ENCODE measurements at regions not wholly inside any gene's neighbourhood (a gene's known extent, or its start where the extent isn't known, plus 50 kb on each side); places are given as distances from the start of the nearest gene placed in this dataset.

- no peak for DNase-seq (ENCODE audit: low spot score)
These were observed 51.3 kb downstream of the OR10H4 start for GRCh38 chr19:16000024-16000663.

DNA sequence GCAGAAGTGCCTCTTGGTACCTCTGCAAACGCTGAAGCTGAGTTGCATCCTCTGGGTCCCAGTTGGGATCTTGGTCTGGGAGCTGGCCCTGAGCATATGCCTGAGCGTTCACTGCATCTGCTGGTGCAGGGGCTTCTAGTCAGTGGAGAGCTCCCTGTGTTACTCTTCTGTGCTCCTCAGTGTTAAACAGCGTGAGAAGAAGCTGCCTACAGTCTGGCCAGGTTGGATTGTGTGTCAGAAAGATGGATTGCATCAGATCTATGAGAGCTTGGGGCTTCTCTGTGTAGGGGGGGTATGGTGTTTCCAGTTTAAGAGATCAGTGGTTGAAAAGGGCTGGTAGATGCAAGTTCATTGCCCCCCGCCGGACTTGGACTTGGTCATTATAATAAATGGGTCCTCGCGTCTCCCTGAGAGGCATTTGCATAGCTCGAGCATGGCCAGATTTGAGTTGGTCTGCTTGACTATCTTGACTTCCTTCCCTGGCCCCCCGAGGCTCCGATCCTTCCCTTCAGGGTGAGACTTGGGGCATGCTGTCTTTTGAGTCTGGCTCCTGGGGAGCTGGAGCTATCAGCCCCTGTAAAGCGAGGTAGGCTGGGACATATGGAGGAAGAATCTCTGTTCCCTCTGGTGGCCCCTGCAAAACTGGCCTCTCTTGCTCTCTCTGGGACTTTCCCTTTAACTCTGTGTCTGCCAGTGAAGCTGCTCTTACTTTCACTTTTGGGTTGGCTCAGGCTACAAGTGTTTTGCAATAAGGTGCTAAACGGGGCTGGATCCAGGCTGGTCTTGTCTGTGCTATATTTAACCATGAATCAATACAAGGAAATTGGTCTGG lies 52.9 kb downstream of the OR10H4 start:
- DNase-seq (ENCODE audit: low spot score), result no peak

DNA sequence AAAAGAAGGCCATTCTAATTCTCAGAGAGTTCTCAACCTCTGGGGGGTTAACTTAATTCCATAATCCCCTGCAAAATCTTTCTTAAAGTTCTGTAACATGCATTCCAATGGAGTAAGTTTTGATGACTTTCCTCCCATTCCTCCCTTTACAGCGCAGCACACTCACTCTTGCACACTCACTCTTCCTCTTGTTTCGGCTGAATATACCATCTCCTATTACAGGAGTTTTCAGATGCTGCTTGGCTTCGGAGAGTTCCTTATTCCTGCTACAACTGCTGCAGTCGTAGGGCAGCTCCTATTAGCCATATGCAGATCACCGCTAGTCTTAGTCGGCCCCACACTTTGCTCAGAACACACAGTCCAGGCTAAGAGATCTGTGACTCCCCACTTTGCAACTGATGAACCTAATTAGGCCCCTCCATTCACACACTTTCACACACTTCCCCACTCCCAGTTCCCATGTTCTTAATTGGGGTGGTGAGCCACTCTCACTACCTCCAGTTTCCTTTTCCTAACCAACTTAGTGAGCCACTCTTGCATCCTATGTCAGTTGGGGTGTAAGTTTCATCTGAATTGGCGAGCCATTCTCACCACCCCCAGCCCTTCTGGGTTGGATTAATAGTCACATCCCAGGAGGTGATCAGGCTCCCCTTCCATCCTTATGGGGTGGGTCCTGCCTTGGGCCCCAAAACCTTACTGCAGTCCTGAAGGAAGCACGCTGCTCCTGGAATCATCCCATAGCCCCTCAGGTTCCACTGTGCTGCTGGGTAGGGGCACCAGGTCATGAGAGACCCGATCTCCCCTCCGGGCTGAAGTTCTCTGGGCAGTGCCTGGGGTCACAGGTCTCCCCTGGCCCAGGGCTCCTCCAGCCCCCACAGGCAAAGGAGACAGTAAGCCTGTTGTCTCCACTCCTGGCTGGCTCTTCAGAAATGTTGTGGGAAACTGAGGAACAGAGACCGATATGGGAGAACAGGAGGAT lies 53.9 kb downstream of the OR10H4 start:
- DNase-seq (ENCODE audit: low spot score), result no peak

DNA sequence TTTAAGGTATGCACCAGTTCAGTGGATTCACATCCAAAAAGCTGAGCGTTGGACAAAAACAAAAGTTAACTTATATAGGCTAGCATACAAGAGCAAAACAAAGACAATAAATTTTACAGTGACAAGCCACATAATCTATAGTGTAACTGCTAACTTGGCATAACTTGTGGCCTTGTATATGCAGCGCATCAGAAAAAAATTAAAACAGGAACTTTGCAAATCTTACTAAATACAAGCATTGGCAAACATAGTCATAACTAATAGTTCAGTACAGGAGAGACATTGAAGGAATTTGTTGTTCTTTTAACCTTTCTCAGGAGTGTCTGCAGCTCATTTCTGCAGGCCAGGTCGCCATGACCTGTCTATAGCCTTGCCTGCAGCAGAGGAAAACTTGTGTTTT lies 54.6 kb downstream of the OR10H4 start:
- no peak for DNase-seq (ENCODE audit: low spot score)

GRCh38 chr19:16005925-16006324 lies 57.1 kb downstream of the OR10H4 start:
- no peak for DNase-seq (ENCODE audit: low spot score)

DNA sequence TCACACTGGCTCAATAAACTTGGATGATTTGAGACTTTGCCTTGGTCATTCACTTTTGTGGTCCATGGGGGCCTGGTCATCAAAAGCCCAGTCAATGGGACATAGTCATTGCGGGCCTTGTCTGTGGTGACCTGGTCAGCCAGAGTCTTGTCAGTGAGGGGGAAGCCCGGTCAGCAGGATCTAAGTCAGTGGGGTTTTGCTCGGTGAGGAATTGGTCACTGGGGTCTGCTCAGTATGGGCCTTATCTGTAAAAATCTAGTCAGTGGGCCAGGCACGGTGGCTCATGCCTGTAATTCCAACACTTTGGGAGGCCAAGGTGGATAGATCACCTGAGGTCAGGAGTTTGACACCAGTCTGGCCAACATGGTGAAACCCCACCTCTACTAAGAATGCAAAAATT lies 63.7 kb upstream of the TPM4 start:
- no peak for DNase-seq (ENCODE audit: low spot score)

- no peak for DNase-seq (ENCODE audit: low spot score)
These were observed 63.0 kb upstream of the TPM4 start for GRCh38 chr19:16013181-16013850.

GRCh38 chr19:16013851-16014840 lies 62.1 kb upstream of the TPM4 start:
- no peak for DNase-seq (ENCODE audit: low spot score)

GRCh38 chr19:16014923-16015804 lies 61.1 kb upstream of the TPM4 start:
- no peak for DNase-seq (ENCODE audit: low spot score)

GRCh38 chr19:16015805-16016173 lies 60.5 kb upstream of the TPM4 start:
- DNase-seq (ENCODE audit: low spot score), result no peak

GRCh38 chr19:16016226-16017137 lies 59.8 kb upstream of the TPM4 start:
- DNase-seq (ENCODE audit: low spot score), result no peak

DNA sequence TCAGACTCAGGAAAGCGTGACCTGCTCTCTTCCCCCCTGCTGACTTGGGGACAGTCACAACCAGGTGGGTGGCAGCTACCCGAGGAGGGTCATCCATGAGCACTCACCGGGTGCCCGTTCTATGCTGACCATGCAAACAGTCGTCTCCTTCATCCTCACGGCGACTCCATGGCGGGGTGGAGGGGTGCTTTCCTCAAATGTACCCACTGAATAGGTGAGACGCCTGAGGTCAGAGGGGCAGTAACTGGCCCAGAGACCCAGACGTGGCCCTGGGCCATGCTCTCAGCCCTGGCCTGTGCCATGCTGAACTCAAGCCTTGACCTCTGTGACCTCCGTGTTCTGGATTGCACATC lies 59.2 kb upstream of the TPM4 start:
- DNase-seq (ENCODE audit: low spot score), result no peak

DNA sequence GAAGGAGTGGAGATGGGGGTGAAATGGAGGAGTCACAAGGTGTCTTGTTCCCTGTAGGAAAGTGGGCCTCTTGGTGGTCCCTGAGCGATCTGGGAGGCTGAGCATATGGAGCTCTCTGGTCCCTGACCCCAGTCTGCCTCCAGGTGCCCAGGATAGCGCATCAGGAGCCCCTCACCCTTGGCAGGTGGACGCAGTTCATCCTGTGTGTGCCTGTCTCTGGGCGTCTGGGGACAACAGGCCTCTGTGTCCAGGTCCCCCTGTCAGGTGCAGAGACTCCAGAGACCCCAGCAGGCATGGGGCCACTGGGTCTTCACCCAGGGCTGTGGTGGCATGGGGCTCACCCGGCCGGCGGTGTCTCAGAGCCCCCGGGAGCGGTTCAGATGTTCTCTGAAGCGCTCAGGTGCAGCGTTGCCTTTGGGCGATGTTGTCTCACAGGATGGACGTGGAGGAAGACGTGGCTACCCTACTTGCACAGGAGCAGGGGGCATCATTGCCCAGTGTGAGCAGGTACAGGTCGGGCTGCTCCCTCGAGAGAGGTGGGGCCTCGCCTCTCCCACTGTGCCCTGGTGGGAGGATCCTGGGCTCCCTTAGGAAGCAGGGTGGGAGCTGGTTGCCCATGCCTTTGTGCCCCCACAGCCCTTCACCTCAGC lies 58.1 kb upstream of the TPM4 start:
- no peak for DNase-seq (ENCODE audit: low spot score)

DNA sequence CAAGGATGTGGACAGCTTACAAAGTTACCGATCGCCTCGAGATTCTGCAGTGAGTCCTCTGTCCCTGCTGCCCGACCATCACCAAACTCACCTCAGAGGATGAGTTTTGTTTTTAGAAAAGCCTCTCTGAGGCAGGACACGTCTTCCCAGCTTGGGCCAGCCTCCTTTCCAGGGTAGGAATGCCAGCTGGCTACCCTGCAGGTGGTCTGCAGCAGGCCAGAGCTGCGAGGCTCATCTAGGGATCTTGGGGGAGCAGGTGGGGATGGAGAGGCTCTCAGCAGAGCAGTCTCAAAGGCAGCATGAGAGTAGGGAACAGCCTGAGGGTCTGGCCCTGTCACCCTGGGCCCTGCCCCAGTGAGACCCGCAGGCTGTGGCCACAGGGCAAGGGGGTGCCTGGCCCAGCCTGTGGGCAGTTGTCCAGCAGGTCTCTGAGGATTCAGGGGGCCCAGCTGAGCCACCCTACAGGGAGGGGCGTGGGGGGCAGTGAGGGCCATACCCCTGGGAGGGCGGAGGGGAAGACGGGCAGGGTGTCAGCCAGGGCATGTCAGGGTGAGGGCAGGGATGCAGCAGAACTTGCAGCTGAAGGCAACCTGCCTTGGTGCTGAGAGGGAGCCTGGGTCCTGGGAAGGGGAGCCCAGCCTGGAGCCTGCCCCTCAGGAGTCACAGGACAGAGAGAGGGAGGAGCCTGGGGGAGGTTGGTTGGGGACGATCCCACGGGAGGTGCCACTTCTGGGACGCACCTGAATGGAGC lies 57.3 kb upstream of the TPM4 start:
- peak; percentile 71 for DNase-seq (ENCODE audit: low spot score)

DNA sequence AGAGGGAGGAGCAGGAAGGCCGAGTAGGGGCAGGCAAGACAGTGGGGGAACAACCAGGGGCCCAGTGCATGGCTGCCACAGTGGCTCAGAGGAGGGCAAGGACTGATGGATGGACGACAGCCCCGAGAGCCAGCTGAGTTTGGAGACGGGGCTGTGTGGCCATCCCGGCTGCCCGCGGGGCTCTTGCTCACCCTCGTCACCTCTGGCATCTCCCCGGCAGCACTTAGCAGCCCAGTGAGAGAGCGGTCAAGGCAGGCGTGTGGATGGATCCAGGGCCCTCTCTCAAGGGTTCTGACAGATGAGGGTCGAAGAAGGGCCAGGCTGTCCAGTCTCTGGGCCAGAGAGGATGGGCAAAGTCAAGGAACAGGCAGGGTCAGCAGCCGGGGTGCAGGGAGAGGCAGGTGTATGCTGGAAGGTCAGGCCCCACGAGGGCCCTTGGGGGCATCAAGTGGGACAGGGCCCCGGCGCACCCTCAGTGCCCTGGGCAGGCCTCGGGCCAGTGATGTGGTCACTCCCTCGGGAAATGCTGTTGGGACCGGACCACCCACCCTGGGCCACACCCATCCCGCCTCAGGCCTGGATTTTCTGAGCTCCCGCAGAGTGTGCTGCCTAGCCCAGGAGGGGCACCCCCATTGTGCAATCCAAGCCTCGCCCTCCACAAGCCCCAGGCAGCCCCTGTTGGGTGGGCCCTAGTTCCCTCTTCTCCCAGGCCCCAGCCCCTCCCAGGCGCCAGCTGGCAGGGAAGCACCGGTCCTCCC lies 56.4 kb upstream of the TPM4 start:
- DNase-seq (ENCODE audit: low spot score), result no peak

- no peak for DNase-seq (ENCODE audit: low spot score)
These were observed 54.5 kb upstream of the TPM4 start for GRCh38 chr19:16021796-16022195.

DNA sequence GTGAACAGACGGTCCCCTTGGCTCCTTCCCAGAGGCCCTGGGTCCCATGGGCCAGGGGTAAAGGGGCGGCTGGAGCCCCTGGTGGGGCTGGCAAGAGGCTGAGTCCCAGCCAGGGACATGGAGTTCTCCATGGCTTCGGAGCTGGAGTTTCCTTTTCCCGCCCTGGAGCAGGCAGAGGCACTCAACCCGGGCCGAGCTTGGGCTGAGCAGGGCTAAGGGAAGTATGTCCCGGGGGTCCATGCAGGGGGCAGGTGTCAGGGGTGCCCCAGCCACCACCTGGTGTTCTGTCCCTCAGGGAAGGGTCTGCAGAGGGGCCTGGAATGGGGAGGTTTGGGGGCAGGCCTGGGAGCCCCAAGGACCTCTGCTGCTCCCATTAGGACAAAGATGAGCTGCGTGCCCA lies 54.0 kb upstream of the TPM4 start:
- DNase-seq (ENCODE audit: low spot score), result no peak
